ENCODE measurements at regions not wholly inside any gene's neighbourhood (a gene's known extent, or its start where the extent isn't known, plus 50 kb on each side); places are given as distances from the start of the nearest gene placed in this dataset.

GRCh38 chr10:36111676-36112075 lies 469.6 kb upstream of the FZD8 start:
- H3K27me3 ChIP-seq (ENCODE audit: control insufficient read depth in 3 of 3, insufficient read depth in 3 of 3, low read depth in 1 of 3, low read length in 3 of 3), result no peaks in the 10 kb centered on the region
- no peak overlapping the region for H3K4me2 ChIP-seq (ENCODE audit: insufficient read depth, low read length, poor library complexity, severe bottlenecking)
- H2BK12ac ChIP-seq (ENCODE audit: low read length), result no peak overlapping the region
- H3K36me3 ChIP-seq (replicated peaks in 1 of 2; ENCODE audit: control insufficient read depth in 2 of 2, insufficient read depth in 2 of 2, low read length in 2 of 2), result no peaks in the 10 kb centered on the region
- no peak overlapping the region for H3K9ac ChIP-seq (ENCODE audit: low read depth, low read length, poor library complexity)
- H2BK120ac ChIP-seq (ENCODE audit: low read depth, low read length), result no peak overlapping the region
- H3K4ac ChIP-seq (ENCODE audit: low read length), result no peak overlapping the region
- H3K4me3 ChIP-seq (ENCODE audit: low read length in 2 of 2), result no peak overlapping the region
- H3K18ac ChIP-seq (ENCODE audit: low read length), result no peak overlapping the region
- no peaks in the 10 kb centered on the region for H3K79me1 ChIP-seq (ENCODE audit: low read depth, low read length)
- no peak overlapping the region for H2BK15ac ChIP-seq (ENCODE audit: low read length)
- no peak overlapping the region for H2AFZ ChIP-seq (ENCODE audit: low read length)
- H3K14ac ChIP-seq (ENCODE audit: low read length), result no peak overlapping the region
- WGBS, 2 donors (ENCODE audit: extremely low coverage in 2 of 2, insufficient read length in 2 of 2, insufficient replicate concordance in 1 of 2), result no CpG with 5 or more reads among the region's 2 CpGs
- H3K9me3 ChIP-seq (replicated peaks in 1 of 2; ENCODE audit: control insufficient read depth in 2 of 2, insufficient read depth in 1 of 2, low read depth in 1 of 2, low read length in 2 of 2), result no peaks in the 10 kb centered on the region
- no peak overlapping the region for H3K27ac ChIP-seq (replicated peaks; ENCODE audit: low read length)
- no peak overlapping the region for H4K8ac ChIP-seq (ENCODE audit: low read depth, low read length)
- H3K23ac ChIP-seq (ENCODE audit: low read depth, low read length, poor library complexity), result no peak overlapping the region
- no peak overlapping the region for H2AK5ac ChIP-seq (ENCODE audit: low read depth, low read length)
- H2BK5ac ChIP-seq (ENCODE audit: low read length), result no peak overlapping the region
- H4K91ac ChIP-seq (ENCODE audit: low read depth, low read length, poor library complexity), result no peak overlapping the region
- H3K4me1 ChIP-seq (ENCODE audit: control insufficient read depth in 2 of 2, insufficient read depth in 1 of 2, low read depth in 1 of 2, low read length in 2 of 2), result no peaks in the 10 kb centered on the region
- no peak for DNase-seq (ENCODE audit: low spot score)

- Histone ChIP-seq H3K14ac (ENCODE audit: low read length) (no peak overlapping the region), H3K4ac (ENCODE audit: low read length) (no peak overlapping the region), H3K27me3 (ENCODE audit: control insufficient read depth in 3 of 3, insufficient read depth in 3 of 3, low read depth in 1 of 3, low read length in 3 of 3) (no peaks in the 10 kb centered on the region), H2BK12ac (ENCODE audit: low read length) (no peak overlapping the region), H3K4me1 (ENCODE audit: control insufficient read depth in 2 of 2, insufficient read depth in 1 of 2, low read depth in 1 of 2, low read length in 2 of 2) (no peaks in the 10 kb centered on the region), H2AFZ (ENCODE audit: low read length) (no peak overlapping the region), H2BK5ac (ENCODE audit: low read length) (no peak overlapping the region), H3K4me2 (ENCODE audit: insufficient read depth, low read length, poor library complexity, severe bottlenecking) (no peak overlapping the region), H2BK120ac (ENCODE audit: low read depth, low read length) (no peak overlapping the region), H3K18ac (ENCODE audit: low read length) (no peak overlapping the region), H4K91ac (ENCODE audit: low read depth, low read length, poor library complexity) (no peak overlapping the region), H3K79me1 (ENCODE audit: low read depth, low read length) (no peaks in the 10 kb centered on the region), H3K36me3 (replicated peaks in 1 of 2; ENCODE audit: control insufficient read depth in 2 of 2, insufficient read depth in 2 of 2, low read length in 2 of 2) (no peaks in the 10 kb centered on the region), H4K8ac (ENCODE audit: low read depth, low read length) (no peak overlapping the region), H2BK15ac (ENCODE audit: low read length) (no peak overlapping the region), H3K27ac (replicated peaks; ENCODE audit: low read length) (no peak overlapping the region), H3K4me3 (ENCODE audit: low read length in 2 of 2) (no peak overlapping the region), H2AK5ac (ENCODE audit: low read depth, low read length) (no peak overlapping the region), H3K9ac (ENCODE audit: low read depth, low read length, poor library complexity) (no peak overlapping the region), H3K23ac (ENCODE audit: low read depth, low read length, poor library complexity) (no peak overlapping the region), H3K9me3 (replicated peaks in 1 of 2; ENCODE audit: control insufficient read depth in 2 of 2, insufficient read depth in 1 of 2, low read depth in 1 of 2, low read length in 2 of 2) (no peaks in the 10 kb centered on the region)
- no CpG with 5 or more reads among the region's 1 CpG for WGBS, 2 donors (ENCODE audit: extremely low coverage in 2 of 2, insufficient read length in 2 of 2, insufficient replicate concordance in 1 of 2)
- no peak for DNase-seq (ENCODE audit: low spot score)
These were observed 468.0 kb upstream of the FZD8 start for GRCh38 chr10:36110097-36110496.

- H3K18ac ChIP-seq (ENCODE audit: low read length), result no peak overlapping the region
- H2BK120ac ChIP-seq (ENCODE audit: low read depth, low read length), result no peak overlapping the region
- no peaks in the 10 kb centered on the region for H3K9me3 ChIP-seq (replicated peaks in 1 of 2; ENCODE audit: control insufficient read depth in 2 of 2, insufficient read depth in 1 of 2, low read depth in 1 of 2, low read length in 2 of 2)
- no peak overlapping the region for H2BK12ac ChIP-seq (ENCODE audit: low read length)
- no peak overlapping the region for H4K91ac ChIP-seq (ENCODE audit: low read depth, low read length, poor library complexity)
- no peaks in the 10 kb centered on the region for H3K79me1 ChIP-seq (ENCODE audit: low read depth, low read length)
- H3K27me3 ChIP-seq (ENCODE audit: control insufficient read depth in 3 of 3, insufficient read depth in 3 of 3, low read depth in 1 of 3, low read length in 3 of 3), result no peaks in the 10 kb centered on the region
- no peak overlapping the region for H2AFZ ChIP-seq (ENCODE audit: low read length)
- no peak overlapping the region for H3K4me3 ChIP-seq (ENCODE audit: low read length in 2 of 2)
- H3K27ac ChIP-seq (replicated peaks; ENCODE audit: low read length), result no peak overlapping the region
- H4K8ac ChIP-seq (ENCODE audit: low read depth, low read length), result no peak overlapping the region
- no peaks in the 10 kb centered on the region for H3K4me1 ChIP-seq (ENCODE audit: control insufficient read depth in 2 of 2, insufficient read depth in 1 of 2, low read depth in 1 of 2, low read length in 2 of 2)
- no peak overlapping the region for H3K23ac ChIP-seq (ENCODE audit: low read depth, low read length, poor library complexity)
- no peak overlapping the region for H2AK5ac ChIP-seq (ENCODE audit: low read depth, low read length)
- no peak overlapping the region for H3K14ac ChIP-seq (ENCODE audit: low read length)
- no peak for DNase-seq (ENCODE audit: low spot score)
- H3K4ac ChIP-seq (ENCODE audit: low read length), result no peak overlapping the region
- H3K4me2 ChIP-seq (ENCODE audit: insufficient read depth, low read length, poor library complexity, severe bottlenecking), result no peak overlapping the region
- no peaks in the 10 kb centered on the region for H3K36me3 ChIP-seq (replicated peaks in 1 of 2; ENCODE audit: control insufficient read depth in 2 of 2, insufficient read depth in 2 of 2, low read length in 2 of 2)
- no peak overlapping the region for H2BK15ac ChIP-seq (ENCODE audit: low read length)
- no CpG with 5 or more reads among the region's 3 CpGs for WGBS, 2 donors (ENCODE audit: extremely low coverage in 2 of 2, insufficient read length in 2 of 2, insufficient replicate concordance in 1 of 2)
- no peak overlapping the region for H2BK5ac ChIP-seq (ENCODE audit: low read length)
- H3K9ac ChIP-seq (ENCODE audit: low read depth, low read length, poor library complexity), result no peak overlapping the region
These were observed 467.4 kb upstream of the FZD8 start for GRCh38 chr10:36109399-36110023.

- H3K36me3 ChIP-seq (replicated peaks in 1 of 2; ENCODE audit: control insufficient read depth in 2 of 2, insufficient read depth in 2 of 2, low read length in 2 of 2), result no peaks in the 10 kb centered on the region
- no peak for DNase-seq (ENCODE audit: low spot score)
- no peak overlapping the region for H3K9ac ChIP-seq (ENCODE audit: low read depth, low read length, poor library complexity)
- H3K4me2 ChIP-seq (ENCODE audit: insufficient read depth, low read length, poor library complexity, severe bottlenecking), result no peak overlapping the region
- H2BK15ac ChIP-seq (ENCODE audit: low read length), result no peak overlapping the region
- no peaks in the 10 kb centered on the region for H3K9me3 ChIP-seq (replicated peaks in 1 of 2; ENCODE audit: control insufficient read depth in 2 of 2, insufficient read depth in 1 of 2, low read depth in 1 of 2, low read length in 2 of 2)
- no peak overlapping the region for H3K4me3 ChIP-seq (ENCODE audit: low read length in 2 of 2)
- H2AFZ ChIP-seq (ENCODE audit: low read length), result no peak overlapping the region
- no peak overlapping the region for H3K23ac ChIP-seq (ENCODE audit: low read depth, low read length, poor library complexity)
- no peak overlapping the region for H3K14ac ChIP-seq (ENCODE audit: low read length)
- no peaks in the 10 kb centered on the region for H3K79me1 ChIP-seq (ENCODE audit: low read depth, low read length)
- H2BK12ac ChIP-seq (ENCODE audit: low read length), result no peak overlapping the region
- no peaks in the 10 kb centered on the region for H3K27me3 ChIP-seq (ENCODE audit: control insufficient read depth in 3 of 3, insufficient read depth in 3 of 3, low read depth in 1 of 3, low read length in 3 of 3)
- no peak overlapping the region for H2BK5ac ChIP-seq (ENCODE audit: low read length)
- no peak overlapping the region for H4K8ac ChIP-seq (ENCODE audit: low read depth, low read length)
- no peak overlapping the region for H4K91ac ChIP-seq (ENCODE audit: low read depth, low read length, poor library complexity)
- H3K18ac ChIP-seq (ENCODE audit: low read length), result no peak overlapping the region
- no peak overlapping the region for H2BK120ac ChIP-seq (ENCODE audit: low read depth, low read length)
- no peak overlapping the region for H2AK5ac ChIP-seq (ENCODE audit: low read depth, low read length)
- H3K4me1 ChIP-seq (ENCODE audit: control insufficient read depth in 2 of 2, insufficient read depth in 1 of 2, low read depth in 1 of 2, low read length in 2 of 2), result no peaks in the 10 kb centered on the region
- H3K27ac ChIP-seq (replicated peaks; ENCODE audit: low read length), result no peak overlapping the region
- no CpG with 5 or more reads among the region's 3 CpGs for WGBS, 2 donors (ENCODE audit: extremely low coverage in 2 of 2, insufficient read length in 2 of 2, insufficient replicate concordance in 1 of 2)
- H3K4ac ChIP-seq (ENCODE audit: low read length), result no peak overlapping the region
These were observed 455.6 kb upstream of the FZD8 start for GRCh38 chr10:36097696-36098095.

Measured in neuronal stem cell (in vitro differentiated cells).